Stimulated activated CD4-positive, alpha-beta T cell treated with anti-CD3 and anti-CD28 coated beads, Interleukin-1b, Interleukin-23, amount 100 ng/mL, for 48 hours (primary cell): ENCODE measurements at regions not wholly inside any gene's neighbourhood (a gene's known extent, or its start where the extent isn't known, plus 50 kb on each side); places are given as distances from the start of the nearest gene placed in this dataset.
"Not testable (repeated sequence)": the region's sequence is repeated elsewhere in the genome, so short reads cannot be mapped to it uniquely, and the experiment has no call there.

ENCODE experiments used
- DNase-seq: peaks from one replicate; pipeline ENCODE4 v3.0.0-alpha.2; 2020

DNA sequence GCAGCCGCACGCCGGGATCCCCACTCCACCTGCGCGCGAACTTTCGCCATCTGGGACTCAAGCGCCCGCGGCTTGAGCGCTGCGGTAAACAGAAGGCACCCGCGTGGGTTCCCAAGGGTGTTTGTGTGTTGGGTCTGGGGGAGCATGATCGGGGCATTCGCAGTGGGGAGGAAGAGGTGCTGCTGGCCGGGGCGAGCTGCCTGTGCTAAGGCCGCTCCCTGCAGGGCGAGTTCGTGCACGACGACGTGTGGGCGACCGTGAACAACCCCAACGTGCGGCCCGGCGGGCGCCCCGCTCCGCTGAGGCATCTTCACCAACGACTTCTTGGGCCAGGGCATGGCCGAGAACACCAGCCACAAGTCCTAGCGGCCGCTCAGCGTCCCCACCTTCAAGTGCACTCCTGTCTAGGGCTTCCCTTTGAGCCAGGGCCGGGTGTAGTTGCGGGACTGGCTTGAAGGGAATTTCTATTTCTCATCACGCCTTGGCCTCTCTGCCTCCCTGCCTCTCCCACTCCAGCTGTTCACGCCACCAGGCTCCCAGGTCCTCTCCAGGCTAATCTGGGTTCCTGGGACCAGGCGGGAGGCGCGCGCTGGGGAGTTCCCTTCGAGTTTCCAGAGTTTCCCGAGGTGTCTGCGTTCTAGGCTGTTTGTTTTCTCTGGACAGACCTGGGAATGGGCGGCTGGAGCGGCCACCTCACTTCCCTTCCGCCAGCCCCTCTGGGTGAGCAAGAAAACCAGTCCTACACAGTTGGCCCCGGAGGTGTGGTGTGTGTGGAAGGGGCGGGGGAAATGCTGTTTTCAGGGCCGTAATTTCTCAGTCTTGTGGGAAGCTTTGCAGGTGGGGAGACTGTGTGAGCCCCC is 417.8 kb upstream of the TMTC1 start:
- no peak for DNase-seq

DNA sequence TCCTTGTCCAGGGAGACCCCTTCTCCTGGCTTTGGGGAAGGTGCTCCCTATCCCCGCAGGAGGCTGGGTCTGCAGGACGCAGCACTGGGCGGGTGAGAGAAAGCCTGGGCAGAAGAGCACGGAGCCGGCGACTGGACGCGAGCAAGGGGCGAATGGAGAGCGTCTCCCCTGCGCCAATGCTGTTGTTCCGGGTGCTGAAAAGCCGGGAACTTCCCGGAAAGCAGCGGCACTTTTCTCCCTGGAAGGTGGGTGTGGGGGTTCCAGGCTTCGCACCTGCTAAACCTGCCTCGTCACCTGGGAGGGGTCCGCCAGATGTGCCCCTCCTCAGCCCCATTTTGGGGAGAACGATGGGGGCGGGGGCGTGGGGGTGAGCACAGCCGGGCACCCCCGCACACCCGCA is 417.1 kb upstream of the TMTC1 start:
- DNase-seq = no peak

DNA sequence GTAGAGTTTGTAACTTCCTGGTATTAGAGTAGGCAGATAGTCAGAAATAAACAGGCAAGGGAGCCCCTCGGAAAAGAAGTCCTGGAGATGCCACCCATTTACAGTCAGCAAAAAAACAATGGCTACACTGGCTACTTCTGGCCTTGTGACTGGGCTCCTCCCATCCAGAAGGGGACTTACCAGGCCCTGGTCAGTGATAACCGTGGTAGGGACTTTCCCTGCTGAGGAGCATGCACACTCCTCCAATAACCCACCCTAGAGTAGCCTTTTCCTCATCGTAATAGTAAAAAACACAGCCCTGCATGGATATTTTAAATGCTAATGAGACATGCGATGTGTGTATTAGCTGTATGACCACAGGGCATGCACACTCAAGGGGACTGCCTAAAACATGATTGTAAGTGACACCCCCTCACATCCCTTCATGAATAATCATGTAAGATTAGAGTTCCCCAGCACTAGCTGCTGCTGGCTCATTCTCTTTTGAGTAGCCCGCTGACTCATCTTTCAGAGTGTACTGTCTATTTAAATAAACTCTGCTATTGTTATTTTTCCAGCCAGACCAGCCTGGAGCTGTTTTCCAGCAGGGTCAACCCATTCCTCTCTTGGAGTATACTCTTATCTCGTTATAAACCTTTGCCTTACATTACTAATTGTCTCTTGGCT is 413.8 kb upstream of the TMTC1 start:
- no peak for DNase-seq

DNA sequence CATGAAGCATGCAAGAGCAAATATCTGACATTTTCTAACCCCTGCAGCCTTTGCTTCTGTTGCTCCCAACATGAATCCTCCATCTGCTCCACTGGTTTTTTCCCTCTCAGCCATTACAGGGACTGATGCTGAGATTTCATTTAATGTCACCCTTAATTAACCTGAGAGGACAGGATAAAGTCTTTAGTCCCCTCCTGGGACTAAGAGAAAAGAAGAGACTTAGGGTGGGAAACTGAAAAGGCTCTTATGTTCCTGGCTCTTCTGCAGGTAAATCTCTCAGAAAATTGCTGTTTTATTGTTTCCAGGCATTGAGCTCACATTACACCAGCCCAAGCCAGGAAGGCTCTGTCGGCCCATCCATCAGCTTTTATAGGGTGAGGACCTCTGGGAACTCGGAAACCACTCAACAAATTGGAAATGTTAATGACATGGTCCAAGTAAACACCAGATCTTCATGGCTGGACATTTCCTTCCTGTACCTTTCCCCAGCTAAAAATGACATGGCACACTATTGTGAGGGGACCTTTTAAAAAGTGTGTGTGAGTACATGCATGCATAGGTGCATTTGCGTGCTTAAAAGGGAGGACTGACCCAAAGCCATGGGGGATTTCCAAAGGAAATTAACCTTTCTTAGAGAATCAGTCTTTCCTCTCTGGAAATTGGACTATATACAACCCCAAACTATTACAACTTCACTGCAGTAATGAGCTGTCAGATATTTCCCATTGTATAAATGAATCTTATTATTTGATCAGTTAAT is 408.1 kb upstream of the TMTC1 start:
- no peak for DNase-seq

DNA sequence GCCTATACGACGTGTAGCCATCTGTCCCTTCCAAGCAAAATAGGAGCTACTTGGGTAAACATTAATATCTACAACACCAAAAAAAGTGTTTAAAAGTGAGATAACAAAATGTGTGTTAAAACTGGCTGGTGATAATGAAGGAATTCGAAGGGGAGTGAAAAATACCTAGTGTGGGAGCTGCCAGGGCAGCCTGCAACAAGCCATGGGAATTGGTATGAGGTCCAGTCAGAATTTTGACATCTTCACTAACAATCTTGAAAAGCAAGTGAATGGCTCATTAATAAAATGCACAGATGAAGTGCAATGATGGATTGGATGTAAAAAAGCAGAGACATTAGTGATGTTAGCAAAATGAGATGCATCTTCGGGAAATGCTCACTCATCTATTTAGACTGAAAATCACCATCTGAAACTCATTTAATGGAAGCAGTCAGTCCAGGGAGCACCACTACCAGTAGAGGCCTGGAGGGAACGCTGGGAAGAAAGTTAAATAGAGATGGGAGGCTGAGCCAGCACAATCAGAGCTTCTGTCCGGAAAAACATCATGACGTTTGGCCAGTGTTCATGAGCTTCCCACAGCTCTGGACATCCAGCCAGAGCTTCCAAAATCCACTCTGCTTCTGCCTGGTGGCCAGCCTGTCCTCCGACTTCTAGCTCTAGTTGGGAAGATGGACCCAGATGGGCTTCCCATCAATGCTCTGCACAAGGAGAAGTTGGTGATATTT is 405.0 kb upstream of the TMTC1 start:
- no peak for DNase-seq

DNA sequence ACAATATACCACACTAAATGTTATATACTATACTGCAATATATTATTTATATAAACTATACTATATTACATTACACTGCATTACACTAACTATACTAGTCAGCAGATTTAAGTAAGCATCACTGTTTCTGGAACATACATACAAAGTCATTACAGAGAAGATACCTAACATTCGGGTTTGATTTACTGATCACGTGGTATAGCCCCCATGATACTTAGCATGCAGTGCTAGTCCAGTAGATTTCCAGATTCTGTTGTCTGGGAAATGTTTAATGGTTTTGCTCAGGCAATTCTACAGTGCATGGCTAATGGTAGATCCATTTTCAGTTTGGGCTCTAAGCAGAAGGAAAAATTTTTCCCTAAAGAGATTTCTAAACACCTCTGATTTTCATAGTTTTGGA is 403.7 kb upstream of the TMTC1 start:
- no peak for DNase-seq

DNA sequence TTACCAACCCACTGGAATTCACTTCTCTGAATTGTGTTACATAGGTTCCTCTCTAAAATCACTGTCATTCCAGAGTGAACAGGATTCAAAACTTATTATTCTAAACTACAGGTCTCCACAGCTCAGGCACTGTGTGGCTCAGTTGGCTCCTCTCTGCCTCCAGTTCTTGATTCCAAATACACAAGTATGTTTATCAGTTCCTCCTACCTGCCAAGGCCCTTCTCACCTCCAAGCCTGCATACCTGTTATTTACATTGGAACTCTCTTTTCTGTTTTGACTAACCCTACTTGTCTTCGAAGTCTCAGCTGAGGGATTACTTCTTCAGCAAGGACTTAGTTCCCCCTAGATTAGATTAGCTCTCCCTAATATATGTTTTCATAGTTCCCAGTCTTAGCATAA is 397.6 kb upstream of the TMTC1 start:
- no peak for DNase-seq

DNA sequence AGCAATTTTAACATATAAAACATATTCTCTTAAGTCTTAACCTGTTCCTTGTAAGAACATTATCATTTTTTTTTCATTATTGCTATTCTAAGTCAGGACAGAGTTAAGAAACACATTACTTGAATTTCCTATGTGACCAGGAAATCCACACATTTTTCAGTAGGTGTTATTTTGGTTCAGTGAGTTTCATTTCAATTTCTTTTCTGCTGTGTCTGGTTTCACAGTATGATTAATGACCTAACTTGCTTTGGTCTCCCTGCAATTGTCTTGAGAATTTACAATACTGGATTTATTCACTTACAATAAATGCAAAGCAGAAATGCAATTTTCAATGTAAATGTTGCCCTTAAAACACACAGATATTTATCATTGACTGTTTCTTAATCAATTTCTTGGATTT is 396.9 kb upstream of the TMTC1 start:
- no peak for DNase-seq

DNA sequence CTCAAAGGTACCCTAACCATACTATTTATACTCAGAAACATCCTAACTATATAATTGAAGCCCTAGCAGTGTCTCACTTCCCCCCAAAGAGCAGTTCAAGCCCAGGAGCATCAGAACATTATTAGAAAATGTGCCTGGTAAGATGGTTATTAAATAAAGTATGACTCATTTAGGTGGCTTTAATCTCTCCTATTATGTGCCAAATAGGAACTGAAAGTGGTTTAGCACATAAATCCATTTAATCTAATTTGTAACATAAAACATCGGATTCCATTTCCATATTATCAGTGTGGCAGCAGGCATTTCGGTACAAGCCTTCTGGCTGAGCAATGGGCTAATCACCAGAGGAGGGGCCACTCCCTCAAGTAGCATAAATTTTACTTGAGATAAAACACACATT is 395.2 kb upstream of the TMTC1 start:
- DNase-seq = no peak

DNA sequence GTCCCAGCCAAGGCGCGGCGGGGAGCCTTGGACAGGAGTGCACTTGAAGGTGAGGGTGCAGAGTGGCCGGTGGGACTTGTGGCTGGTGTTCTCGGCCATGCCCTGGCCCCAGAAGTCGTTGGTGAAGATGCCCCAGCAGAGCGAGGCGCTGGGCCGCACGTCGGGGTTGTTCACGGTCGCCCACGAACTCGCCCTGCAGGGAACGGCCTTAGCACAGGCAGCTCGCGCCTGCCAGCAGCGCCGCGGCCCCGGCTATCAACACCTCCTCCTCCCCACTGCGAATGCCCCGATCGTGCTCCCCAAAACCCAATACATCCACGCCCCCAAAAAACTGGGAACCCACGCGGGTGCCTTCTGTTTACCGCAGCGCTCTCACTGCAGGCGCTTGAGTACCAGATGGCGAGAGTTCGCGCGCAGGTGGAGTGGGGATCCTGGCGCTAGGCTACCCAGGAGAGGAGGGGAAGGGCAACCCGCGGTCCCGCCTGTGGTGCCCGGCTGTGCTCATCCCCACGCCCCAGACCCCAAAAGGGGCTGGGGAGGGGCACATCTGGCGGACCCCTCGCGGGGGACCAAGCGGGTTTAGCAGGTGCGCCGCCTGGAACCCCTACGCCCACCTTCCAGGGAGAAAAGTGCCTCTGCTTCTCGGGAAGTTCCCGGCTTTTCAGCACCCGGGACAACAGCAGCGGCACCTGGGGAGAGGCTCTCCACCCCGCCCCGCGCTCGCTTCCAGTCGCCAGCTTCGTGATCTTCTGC is 386.3 kb upstream of the TMTC1 start:
- DNase-seq = no peak

DNA sequence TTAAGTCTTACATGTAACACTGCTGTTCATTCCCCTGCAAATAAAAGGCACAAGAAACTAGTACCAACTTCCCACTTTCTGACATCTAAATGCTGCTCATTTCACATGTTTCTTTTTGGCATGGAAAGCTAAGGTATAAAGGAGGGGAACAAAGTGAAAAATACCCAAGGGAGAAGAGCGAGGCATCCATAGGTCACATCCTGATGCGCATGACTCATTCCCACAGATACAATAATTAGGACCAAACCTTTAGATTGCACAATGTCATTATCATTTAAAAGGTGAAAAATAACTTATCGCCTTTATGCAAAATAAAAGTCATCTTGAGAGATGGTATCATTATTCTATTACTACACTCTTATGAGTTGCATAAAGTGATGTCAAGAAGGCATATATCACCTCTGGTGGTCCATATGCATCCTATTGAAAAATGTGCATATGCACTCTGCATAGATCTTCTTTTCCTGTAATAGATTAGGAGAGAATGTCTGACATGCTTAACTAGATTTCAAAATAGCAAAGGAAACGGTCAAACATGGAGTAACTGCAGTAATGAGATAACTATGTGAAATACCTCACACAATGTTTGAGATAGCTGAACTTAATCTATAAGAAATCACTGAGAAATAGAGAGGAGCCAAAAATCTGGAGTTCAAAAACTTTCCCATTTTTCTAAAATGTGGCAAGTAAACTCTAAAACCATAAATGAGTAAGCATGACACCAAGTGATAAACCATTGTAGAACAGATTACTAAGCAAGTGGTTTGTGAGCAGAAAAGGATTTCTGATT is 382.5 kb upstream of the TMTC1 start:
- no peak for DNase-seq

DNA sequence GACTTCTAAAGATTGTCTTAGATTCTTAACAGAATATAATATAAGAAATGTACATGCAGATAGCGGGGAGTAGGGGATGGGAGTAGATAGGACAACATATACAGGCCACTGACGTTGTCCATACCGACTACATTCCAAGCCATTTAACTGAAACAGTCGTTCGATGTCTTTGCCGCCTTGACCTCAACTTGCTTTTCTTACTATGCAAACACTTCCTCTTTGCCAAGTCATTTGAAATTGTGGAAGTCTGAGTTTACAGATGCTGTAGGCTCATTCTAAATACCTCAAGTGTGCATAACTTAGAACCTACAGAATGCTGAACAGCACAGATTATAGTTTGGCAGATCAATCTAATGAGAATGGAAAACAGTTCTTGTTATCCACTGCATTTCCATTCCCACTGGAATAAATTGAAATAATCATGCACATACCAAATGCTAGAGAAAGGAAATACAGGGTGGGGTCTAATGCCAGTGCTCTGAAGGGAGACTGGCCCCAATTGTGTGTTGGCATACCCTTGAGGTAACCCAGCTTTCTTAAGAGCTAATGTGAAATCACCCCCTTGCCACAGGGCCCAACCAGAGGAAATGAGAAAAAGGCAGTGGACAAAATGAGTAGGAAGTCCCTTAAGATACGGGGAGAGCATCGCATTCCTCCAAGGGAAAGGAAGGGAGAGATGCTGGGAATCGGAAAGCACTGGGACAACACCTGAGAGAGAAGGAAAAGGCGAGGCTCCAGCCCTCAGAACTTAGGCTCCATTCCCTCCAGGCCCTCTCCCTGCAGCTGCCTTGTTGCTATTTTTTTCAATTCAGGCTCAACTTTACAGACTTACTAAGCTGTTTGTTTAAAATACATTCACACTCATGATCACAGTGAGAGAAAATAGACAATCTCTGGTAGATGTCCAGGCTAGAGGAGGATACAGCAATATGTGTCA is 380.9 kb upstream of the TMTC1 start:
- no peak for DNase-seq

DNA sequence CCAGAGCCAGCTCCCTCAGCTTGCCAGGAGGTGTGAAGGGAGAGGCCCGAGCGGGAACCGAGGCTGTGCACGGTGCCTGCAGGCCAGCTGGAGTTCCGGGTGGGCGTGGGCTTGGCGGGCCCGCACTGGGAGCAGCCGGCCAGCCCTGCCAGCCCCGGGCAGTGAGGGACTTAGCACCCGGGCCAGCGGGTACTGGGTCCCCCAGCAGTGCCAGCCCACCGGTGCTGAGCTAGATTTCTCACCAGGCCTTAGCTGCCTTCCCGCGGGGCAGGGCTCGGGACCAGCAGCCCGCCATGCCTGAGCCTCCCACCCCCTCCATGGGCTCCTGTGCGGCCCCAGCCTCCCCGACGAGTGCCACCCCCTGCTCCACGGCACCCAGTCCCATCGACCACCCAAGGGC is 373.1 kb upstream of the TMTC1 start:
- DNase-seq = not testable (repeated sequence)

DNA sequence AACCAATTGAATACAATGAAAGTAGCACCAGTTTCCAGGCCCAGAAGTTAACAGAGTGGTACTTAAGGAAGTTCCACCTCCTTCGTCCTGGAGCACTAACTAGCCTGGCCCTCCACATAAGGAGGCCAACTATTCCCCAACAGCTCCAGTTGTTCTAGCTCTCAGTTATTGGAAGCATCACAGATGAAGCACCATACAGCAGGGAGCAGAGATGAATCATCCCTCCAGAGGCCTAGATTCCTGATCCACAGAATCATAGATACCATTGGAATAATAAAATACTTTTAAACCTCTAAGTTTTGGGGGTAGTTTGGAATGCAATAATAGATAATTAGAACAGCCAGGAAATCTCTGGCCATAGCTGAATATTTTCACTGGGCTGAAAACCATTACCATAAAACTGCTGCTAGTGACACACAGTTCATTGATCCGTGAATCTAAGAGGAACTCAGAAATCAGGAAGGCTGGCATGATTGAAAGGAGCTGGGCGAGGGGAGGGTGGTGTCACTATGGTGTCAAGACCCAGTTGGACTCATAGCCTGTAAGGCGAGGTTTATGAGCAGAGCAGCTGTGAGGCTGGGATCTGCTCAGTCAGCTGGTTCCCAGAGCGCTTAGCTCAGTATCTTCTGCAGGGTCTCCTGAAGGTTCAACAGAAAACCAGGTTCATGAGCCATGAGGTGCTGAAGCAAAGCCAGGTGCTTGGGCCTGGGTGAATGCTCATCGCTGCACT is 371.4 kb upstream of the TMTC1 start:
- no peak for DNase-seq

DNA sequence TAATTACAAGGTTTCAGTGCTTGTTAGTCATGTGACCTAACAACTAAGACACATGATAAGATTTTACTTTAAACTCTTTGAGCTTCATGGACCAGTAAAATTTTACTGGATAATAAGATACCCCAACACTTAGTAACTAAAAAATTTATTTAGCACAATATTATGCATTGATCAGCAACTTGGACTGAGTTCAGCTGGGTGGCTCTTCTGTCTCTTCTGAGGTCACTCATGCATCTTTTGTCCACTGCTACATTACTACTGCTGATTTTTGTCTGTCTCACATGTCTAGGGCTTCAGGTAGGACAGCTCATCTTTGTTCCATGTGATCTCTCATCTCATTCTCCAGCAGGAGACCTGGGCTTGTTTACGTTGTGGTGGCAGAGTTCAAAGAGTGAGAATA is 370.2 kb upstream of the TMTC1 start:
- no peak for DNase-seq

DNA sequence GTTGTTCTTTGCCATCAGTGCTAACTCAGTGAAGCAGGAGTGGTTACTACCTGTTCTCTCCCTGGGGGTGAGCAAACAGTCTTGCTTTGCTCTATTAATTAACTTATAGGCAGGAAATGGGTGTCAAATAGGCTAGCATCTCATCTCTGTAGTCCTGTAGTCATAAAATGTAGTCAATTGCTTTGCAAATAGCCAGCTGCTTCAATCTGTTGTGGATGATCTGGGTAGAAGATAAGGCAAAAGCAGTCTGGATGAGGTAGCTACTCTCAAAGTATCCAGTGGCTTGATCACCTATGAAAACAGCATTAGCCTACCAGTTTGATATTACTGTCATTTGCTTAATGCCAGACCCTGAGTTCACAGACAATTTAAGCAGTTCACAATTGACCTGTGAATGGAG is 369.0 kb upstream of the TMTC1 start:
- DNase-seq = no peak

DNA sequence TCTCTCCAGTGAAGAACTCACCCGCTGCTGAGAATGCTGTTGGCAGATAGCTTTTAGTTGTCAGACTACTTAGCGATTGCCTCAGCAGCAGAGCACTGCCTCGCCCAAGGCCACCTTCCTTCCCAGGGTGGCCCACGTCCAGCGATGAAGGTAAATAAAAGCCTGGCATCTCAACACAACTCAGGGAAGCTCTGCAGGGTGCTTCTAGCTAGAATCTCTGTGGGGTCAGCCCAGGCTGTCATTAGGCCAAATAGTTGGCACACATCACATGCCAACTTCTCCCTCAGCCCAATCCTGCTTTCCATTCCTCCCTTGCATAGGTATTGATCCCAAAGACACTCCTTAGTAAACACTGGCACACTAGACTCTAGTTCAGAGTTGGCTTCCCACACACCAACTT is 368.1 kb upstream of the TMTC1 start:
- no peak for DNase-seq

DNA sequence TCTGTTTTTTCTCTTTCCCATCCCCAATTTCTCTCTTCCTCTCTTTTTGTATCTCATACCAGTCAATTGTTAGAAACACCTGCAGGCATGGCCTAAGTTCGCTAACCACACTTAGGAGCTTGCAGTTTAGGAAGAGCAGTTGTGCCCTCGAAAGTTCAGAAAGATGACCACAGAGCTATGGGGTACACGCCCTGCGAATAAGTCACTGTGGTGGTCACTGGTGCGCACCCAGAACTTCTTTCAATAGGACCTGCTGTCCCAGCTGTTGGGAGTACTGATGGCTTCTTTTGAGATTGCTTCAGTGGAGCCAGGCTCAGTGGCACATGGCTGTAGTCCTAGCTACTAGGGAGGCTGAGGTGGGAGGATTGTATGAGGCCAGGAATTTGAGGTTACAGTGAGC is 362.8 kb upstream of the TMTC1 start:
- DNase-seq = no peak

DNA sequence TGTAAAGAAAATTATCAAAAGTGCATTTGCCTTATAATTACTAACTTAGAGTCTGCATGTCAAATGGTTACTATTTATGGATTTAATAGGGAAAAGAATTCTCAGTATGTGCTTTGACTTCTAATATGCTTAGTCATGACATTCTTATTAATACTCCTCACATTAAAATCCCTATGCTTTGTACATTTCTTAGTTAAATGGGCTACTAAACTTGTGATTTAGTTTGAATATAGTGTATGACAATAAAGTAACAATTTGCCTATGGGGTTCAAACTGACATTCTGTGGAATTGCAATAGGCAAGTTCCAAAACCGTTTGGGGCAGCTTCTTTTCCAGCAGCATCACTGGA is 361.9 kb upstream of the TMTC1 start:
- no peak for DNase-seq
